ENCODE measurements at regions not wholly inside any gene's neighbourhood (a gene's known extent, or its start where the extent isn't known, plus 50 kb on each side); places are given as distances from the start of the nearest gene placed in this dataset.

- TF ChIP-seq CTCF (IDR thresholded peaks at IDR 0.05): no peak
- no peak for TF ChIP-seq POLR2A (IDR thresholded peaks at IDR 0.05)
- TF ChIP-seq POLR2AphosphoS5 (IDR thresholded peaks at IDR 0.05): no peak
- no peak for TF ChIP-seq EP300 (IDR thresholded peaks at IDR 0.05)
These were observed 580.9 kb upstream of the CADM1 start for GRCh38 chr11:116085031-116085635.
